ENCODE measurements at regions not wholly inside any gene's neighbourhood (a gene's known extent, or its start where the extent isn't known, plus 50 kb on each side); places are given as distances from the start of the nearest gene placed in this dataset.

GRCh38 chr1:147479864-147480564 is 61.3 kb upstream of the BCL9 start:
- TF ChIP-seq, protein P1, sequence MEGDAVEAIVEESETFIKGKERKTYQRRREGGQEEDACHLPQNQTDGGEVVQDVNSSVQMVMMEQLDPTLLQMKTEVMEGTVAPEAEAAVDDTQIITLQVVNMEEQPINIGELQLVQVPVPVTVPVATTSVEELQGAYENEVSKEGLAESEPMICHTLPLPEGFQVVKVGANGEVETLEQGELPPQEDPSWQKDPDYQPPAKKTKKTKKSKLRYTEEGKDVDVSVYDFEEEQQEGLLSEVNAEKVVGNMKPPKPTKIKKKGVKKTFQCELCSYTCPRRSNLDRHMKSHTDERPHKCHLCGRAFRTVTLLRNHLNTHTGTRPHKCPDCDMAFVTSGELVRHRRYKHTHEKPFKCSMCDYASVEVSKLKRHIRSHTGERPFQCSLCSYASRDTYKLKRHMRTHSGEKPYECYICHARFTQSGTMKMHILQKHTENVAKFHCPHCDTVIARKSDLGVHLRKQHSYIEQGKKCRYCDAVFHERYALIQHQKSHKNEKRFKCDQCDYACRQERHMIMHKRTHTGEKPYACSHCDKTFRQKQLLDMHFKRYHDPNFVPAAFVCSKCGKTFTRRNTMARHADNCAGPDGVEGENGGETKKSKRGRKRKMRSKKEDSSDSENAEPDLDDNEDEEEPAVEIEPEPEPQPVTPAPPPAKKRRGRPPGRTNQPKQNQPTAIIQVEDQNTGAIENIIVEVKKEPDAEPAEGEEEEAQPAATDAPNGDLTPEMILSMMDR (conservative IDR thresholded peaks at IDR 0.05; ENCODE audit: low read depth, low read length) = no peak
- TF ChIP-seq EZH2 (IDR thresholded peaks at IDR 0.05; ENCODE audit: low read length, unreplicated experiment) = no peak
